Vagina (tissue), 2 donors: ENCODE measurements at regions not wholly inside any gene's neighbourhood (a gene's known extent, or its start where the extent isn't known, plus 50 kb on each side); places are given as distances from the start of the nearest gene placed in this dataset.

Experiments used
- DNase-seq, 2 donors: peaks; one replicate each; pipeline ENCODE4 v3.0.0-alpha.2; 2017; ENCODE audit errors: extremely low spot score in 2 of 2
- H3K27ac ChIP-seq: fragments of 200-600 bp; sonication (generic); one replicate; pipeline ENCODE4 v1.5.1; 2019
- H3K27me3 ChIP-seq: fragments of 200-600 bp; sonication (generic); one replicate; pipeline ENCODE4 v1.5.1; 2019
- H3K36me3 ChIP-seq, 2 donors: fragments of 200-600 bp; sonication (generic); one replicate each; pipeline ENCODE4 v1.5.1; 2017 to 2019
- H3K4me1 ChIP-seq: fragments of 200-600 bp; sonication (generic); one replicate; pipeline ENCODE4 v1.5.1; 2019
- H3K4me3 ChIP-seq, 2 donors: fragments of 200-600 bp; sonication (generic); 1 replicate in 1 of 2; 2 replicates in 1 of 2; pipeline ENCODE4 v1.5.1; 2016 to 2019
- H3K9me3 ChIP-seq: fragments of 200-600 bp; sonication (generic); one replicate; pipeline ENCODE4 v1.5.1; 2019
- CTCF ChIP-seq, 3 experiments: fragments of 450-650 bp in 2 of 3; fragments of 200-600 bp in 1 of 3; sonication (generic) in 1 of 3; IDR thresholded peaks; one replicate each; pipeline ENCODE4 v1.5.1; 2017 to 2019; ENCODE audit warnings: antibody characterized with exemption in 3 of 3, mild to moderate bottlenecking in 2 of 3, moderate library complexity in 2 of 3
- POLR2A ChIP-seq, 2 donors: fragments of 450-650 bp; IDR thresholded peaks; one replicate each; pipeline ENCODE4 v1.6.1; 2017; ENCODE audit warnings: antibody characterized with exemption in 2 of 2, mild to moderate bottlenecking in 2 of 2, moderate library complexity in 2 of 2
- POLR2AphosphoS5 ChIP-seq, 2 donors: sonication (generic); formaldehyde crosslinking; IDR thresholded peaks; one replicate each; pipeline ENCODE4 v1.9.0; 2017; ENCODE audit warnings: antibody characterized with exemption in 2 of 2, mild to moderate bottlenecking in 2 of 2, low read depth in 1 of 2; ENCODE audit not compliant: insufficient read depth in 1 of 2
- intact Hi-C: fragments of 100-400 bp; cut with DNase I; formaldehyde crosslinking; loops from one replicate; pipeline ENCODE4 v1.15.1; 2023

- no peaks in the 10 kb centered on the region for H3K9me3 ChIP-seq
- H3K4me3 ChIP-seq: no peak overlapping the region
- no peaks in the 10 kb centered on the region for H3K27me3 ChIP-seq
- no peak overlapping the region for H3K27ac ChIP-seq
- no peak for TF ChIP-seq CTCF (IDR thresholded peaks at IDR 0.05)
- TF ChIP-seq POLR2AphosphoS5 (IDR thresholded peaks at IDR 0.05; ENCODE audit: insufficient read depth in 1 of 2, low read depth in 1 of 2): no peak
- TF ChIP-seq POLR2A (IDR thresholded peaks at IDR 0.05): no peak
- DNase-seq: no peak
- no peaks in the 10 kb centered on the region for H3K36me3 ChIP-seq
- H3K4me1 ChIP-seq: no peaks in the 10 kb centered on the region
- intact Hi-C loops: no loop called here
Measured at GRCh38 chr3:81024560-81024959, 736.9 kb downstream of the GBE1 start.

GRCh38 chr3:81022339-81022738 is 739.1 kb downstream of the GBE1 start:
- Histone ChIP-seq H3K9me3 (no peaks in the 10 kb centered on the region), H3K27ac (no peak overlapping the region), H3K27me3 (no peaks in the 10 kb centered on the region), H3K4me1 (no peaks in the 10 kb centered on the region), H3K36me3 (no peaks in the 10 kb centered on the region), H3K4me3 (no peak overlapping the region)
- intact Hi-C loops: no loop called here
- DNase-seq: no peak
- TF ChIP-seq POLR2A (IDR thresholded peaks at IDR 0.05) (no peak), CTCF (IDR thresholded peaks at IDR 0.05) (no peak), POLR2AphosphoS5 (IDR thresholded peaks at IDR 0.05; ENCODE audit: insufficient read depth in 1 of 2, low read depth in 1 of 2) (no peak)

DNA sequence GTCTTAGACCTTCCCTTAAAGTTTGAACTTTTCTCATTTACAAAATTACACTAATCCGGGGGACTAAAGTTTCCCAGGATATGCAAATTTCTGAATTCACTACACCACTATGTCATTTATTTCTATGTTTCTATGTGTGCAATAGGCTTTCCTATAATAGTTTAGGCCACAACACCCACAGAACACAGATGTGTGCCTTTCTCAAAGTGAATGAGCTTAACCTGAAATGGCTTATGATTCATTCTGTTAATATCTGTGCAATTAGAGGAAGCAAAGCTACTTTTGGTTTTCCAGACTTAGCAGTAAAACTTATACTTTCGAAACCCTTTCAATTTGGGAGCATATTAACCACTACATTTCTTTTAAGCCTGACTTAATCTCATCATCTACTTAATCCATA is 748.1 kb downstream of the GBE1 start:
- H3K4me3 ChIP-seq: no peak overlapping the region
- TF ChIP-seq CTCF (IDR thresholded peaks at IDR 0.05): no peak
- TF ChIP-seq POLR2A (IDR thresholded peaks at IDR 0.05): no peak
- TF ChIP-seq POLR2AphosphoS5 (IDR thresholded peaks at IDR 0.05; ENCODE audit: insufficient read depth in 1 of 2, low read depth in 1 of 2): no peak
- intact Hi-C loops: no loop called here

GRCh38 chr3:81005992-81006391 is 755.5 kb downstream of the GBE1 start:
- TF ChIP-seq POLR2AphosphoS5 (IDR thresholded peaks at IDR 0.05; ENCODE audit: insufficient read depth in 1 of 2, low read depth in 1 of 2): no peak
- no peak overlapping the region for H3K4me3 ChIP-seq
- no peak overlapping the region for H3K27ac ChIP-seq
- H3K9me3 ChIP-seq: no peaks in the 10 kb centered on the region
- no peaks in the 10 kb centered on the region for H3K4me1 ChIP-seq
- intact Hi-C loops: no loop called here
- H3K27me3 ChIP-seq: no peaks in the 10 kb centered on the region
- DNase-seq: no peak
- no peaks in the 10 kb centered on the region for H3K36me3 ChIP-seq

More for the DNA sequence above, 748.1 kb downstream of the GBE1 start:
- Histone ChIP-seq H3K27me3 (no peaks in the 10 kb centered on the region), H3K36me3 (no peaks in the 10 kb centered on the region), H3K27ac (no peak overlapping the region), H3K9me3 (no peaks in the 10 kb centered on the region), H3K4me1 (no peaks in the 10 kb centered on the region)
- DNase-seq: no peak

DNA sequence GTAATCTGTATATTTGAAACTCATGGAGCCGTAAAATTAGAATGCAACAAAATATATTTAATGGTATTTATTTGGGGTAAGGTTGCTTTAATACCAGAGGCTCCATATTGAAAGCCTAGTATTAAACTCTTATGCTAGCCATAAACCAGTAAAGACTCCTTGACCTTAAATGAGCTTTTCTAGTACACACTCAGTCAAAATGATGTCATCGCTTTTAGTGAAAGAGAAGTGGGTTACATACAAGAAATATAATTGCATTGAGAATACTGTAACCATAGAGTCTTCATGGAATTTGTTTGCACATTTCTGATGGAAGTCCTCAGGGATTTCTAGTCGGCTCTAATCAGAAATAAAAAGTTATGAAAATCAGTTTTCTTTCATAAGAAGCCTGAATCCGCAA is 757.6 kb downstream of the GBE1 start:
- intact Hi-C loops: no loop called here
- no peak overlapping the region for H3K4me3 ChIP-seq
- no peak for TF ChIP-seq POLR2A (IDR thresholded peaks at IDR 0.05)
- no peak for TF ChIP-seq CTCF (IDR thresholded peaks at IDR 0.05)
- no peak for TF ChIP-seq POLR2AphosphoS5 (IDR thresholded peaks at IDR 0.05; ENCODE audit: insufficient read depth in 1 of 2, low read depth in 1 of 2)
- H3K36me3 ChIP-seq: no peaks in the 10 kb centered on the region
- no peaks in the 10 kb centered on the region for H3K9me3 ChIP-seq
- no peaks in the 10 kb centered on the region for H3K4me1 ChIP-seq
- no peak overlapping the region for H3K27ac ChIP-seq
- DNase-seq: no peak
- no peaks in the 10 kb centered on the region for H3K27me3 ChIP-seq
